SK-N-SH treated with all-trans-retinoic acid at 6 μM for 48 hours (cell line): ENCODE measurements at regions not wholly inside any gene's neighbourhood (a gene's known extent, or its start where the extent isn't known, plus 50 kb on each side); places are given as distances from the start of the nearest gene placed in this dataset.

Experiments
- ATAC-seq: fragments of 200-7000 bp; cut with Tn5 transposase; 3 replicates; pipeline ENCODE4 v1.9.1; 2020; ENCODE audit warnings: mild to moderate bottlenecking, moderate library complexity
- ARNTL ChIP-seq: fragments of 450-650 bp; formaldehyde crosslinking; IDR thresholded peaks from 2 replicates; pipeline ENCODE4 v1.5.0; 2020; ENCODE audit warnings: low read depth, mild to moderate bottlenecking, moderate library complexity, borderline replicate concordance
- BACH2 ChIP-seq: fragments of 250-450 bp; sonication (Bioruptor Pico); IDR thresholded peaks from 2 replicates; pipeline ENCODE4 v1.9.0; 2021; ENCODE audit warnings: mild to moderate bottlenecking, borderline replicate concordance
- CSDC2 ChIP-seq: fragments of 250-450 bp; sonication (Bioruptor Pico); IDR thresholded peaks from 2 replicates; pipeline ENCODE4 v1.5.0; 2020; ENCODE audit warnings: mild to moderate bottlenecking, moderate library complexity
- ESRRG ChIP-seq: fragments of 250-450 bp; sonication (Bioruptor Pico); IDR thresholded peaks from 2 replicates; pipeline ENCODE4 v1.6.1; 2021; ENCODE audit warnings: mild to moderate bottlenecking
- GLIS3 ChIP-seq: fragments of 250-450 bp; sonication (Bioruptor Pico); IDR thresholded peaks from 2 replicates; pipeline ENCODE4 v1.5.0; 2020; ENCODE audit warnings: mild to moderate bottlenecking, moderate library complexity
- ISL1 ChIP-seq: fragments of 250-450 bp; sonication (Bioruptor Pico); IDR thresholded peaks from 2 replicates; pipeline ENCODE4 v2.1.2; 2022; ENCODE audit warnings: mild to moderate bottlenecking, moderate library complexity
- OSR1 ChIP-seq: fragments of 250-450 bp; sonication (Bioruptor Pico); IDR thresholded peaks from 2 replicates; pipeline ENCODE4 v1.8.0; 2022; ENCODE audit warnings: moderate library complexity, mild to moderate bottlenecking, inconsistent platforms
- RARB ChIP-seq: fragments of 250-450 bp; sonication (Bioruptor Pico); IDR thresholded peaks from 2 replicates; pipeline ENCODE4 v1.8.0; 2021; ENCODE audit warnings: mild to moderate bottlenecking, moderate library complexity
- TOX ChIP-seq: fragments of 250-450 bp; sonication (Bioruptor Pico); IDR thresholded peaks from 2 replicates; pipeline ENCODE4 v1.8.0; 2021; ENCODE audit warnings: mild to moderate bottlenecking, moderate library complexity, borderline replicate concordance
- ZC3H10 ChIP-seq: fragments of 250-450 bp; sonication (Bioruptor Pico); IDR thresholded peaks from 2 replicates; pipeline ENCODE4 v1.5.1; 2021; ENCODE audit warnings: mild to moderate bottlenecking, moderate library complexity
- ZFP3 ChIP-seq: fragments of 250-450 bp; sonication (Bioruptor Pico); IDR thresholded peaks from 2 replicates; pipeline ENCODE4 v1.5.0; 2020; ENCODE audit warnings: mild to moderate bottlenecking, moderate library complexity
- ZFP30 ChIP-seq: fragments of 450-650 bp; formaldehyde crosslinking; IDR thresholded peaks from 2 replicates; pipeline ENCODE4 v1.5.0; 2022; ENCODE audit warnings: mild to moderate bottlenecking, moderate library complexity
- ZNF565 ChIP-seq: fragments of 450-650 bp; formaldehyde crosslinking; conservative IDR thresholded peaks from 2 replicates; pipeline ENCODE4 v1.5.0; 2020; ENCODE audit warnings: low read depth, mild to moderate bottlenecking, moderate library complexity
- ZNF70 ChIP-seq: fragments of 450-650 bp; formaldehyde crosslinking; IDR thresholded peaks from 2 replicates; pipeline ENCODE4 v1.5.0; 2020; ENCODE audit warnings: mild to moderate bottlenecking, moderate library complexity
- ZNF8 ChIP-seq: fragments of 450-650 bp; formaldehyde crosslinking; IDR thresholded peaks from 2 replicates; pipeline ENCODE4 v1.5.0; 2020; ENCODE audit warnings: mild to moderate bottlenecking, moderate library complexity
- TF ChIP-seq, protein P1 (sequence below): fragments of 250-450 bp; sonication (Bioruptor Pico); IDR thresholded peaks from 2 replicates; pipeline ENCODE4 v1.5.1; 2020; ENCODE audit warnings: low read depth, mild to moderate bottlenecking, moderate library complexity
- TF ChIP-seq, protein P2 (sequence below): fragments of 250-450 bp; sonication (Bioruptor Pico); IDR thresholded peaks from 2 replicates; pipeline ENCODE4 v1.5.0; 2020; ENCODE audit warnings: mild to moderate bottlenecking, moderate library complexity
- TF ChIP-seq, protein P3 (sequence below): fragments of 250-450 bp; sonication (Bioruptor Pico); IDR thresholded peaks from 2 replicates; pipeline ENCODE4 v1.8.0; 2021; ENCODE audit warnings: low read depth, mild to moderate bottlenecking, moderate library complexity, borderline replicate concordance
- TF ChIP-seq, protein P4 (sequence below): fragments of 250-450 bp; sonication (Bioruptor Pico); IDR thresholded peaks from 2 replicates; pipeline ENCODE4 v1.5.1; 2021; ENCODE audit warnings: mild to moderate bottlenecking, moderate library complexity

DNA sequence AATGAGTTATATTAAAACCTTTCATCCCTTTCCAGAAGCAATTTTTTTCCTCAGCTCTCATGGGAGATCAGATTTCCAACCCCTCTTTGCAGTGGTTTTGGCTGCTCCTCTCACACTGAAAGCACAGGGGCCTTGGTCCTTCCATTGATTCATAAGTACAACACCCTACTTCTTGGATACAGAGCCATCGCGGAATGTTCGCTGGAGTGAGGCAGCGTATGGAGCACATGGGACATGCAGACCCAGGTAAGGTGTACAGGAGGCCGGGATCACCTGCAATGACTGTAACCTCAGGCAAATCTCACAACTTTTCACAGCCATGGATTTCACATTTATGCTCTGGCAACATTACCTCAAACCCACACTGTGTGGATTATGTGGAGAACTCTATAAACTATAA lies 75.2 kb upstream of the HEY2 start (continued):
- TF ChIP-seq, protein P1, sequence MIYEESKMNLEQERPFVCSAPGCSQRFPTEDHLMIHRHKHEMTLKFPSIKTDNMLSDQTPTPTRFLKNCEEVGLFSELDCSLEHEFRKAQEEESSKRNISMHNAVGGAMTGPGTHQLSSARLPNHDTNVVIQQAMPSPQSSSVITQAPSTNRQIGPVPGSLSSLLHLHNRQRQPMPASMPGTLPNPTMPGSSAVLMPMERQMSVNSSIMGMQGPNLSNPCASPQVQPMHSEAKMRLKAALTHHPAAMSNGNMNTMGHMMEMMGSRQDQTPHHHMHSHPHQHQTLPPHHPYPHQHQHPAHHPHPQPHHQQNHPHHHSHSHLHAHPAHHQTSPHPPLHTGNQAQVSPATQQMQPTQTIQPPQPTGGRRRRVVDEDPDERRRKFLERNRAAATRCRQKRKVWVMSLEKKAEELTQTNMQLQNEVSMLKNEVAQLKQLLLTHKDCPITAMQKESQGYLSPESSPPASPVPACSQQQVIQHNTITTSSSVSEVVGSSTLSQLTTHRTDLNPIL = no peak
- no peak for TF ChIP-seq ARNTL
- no peak for TF ChIP-seq CSDC2 (CRISPR knock-in tag)

DNA sequence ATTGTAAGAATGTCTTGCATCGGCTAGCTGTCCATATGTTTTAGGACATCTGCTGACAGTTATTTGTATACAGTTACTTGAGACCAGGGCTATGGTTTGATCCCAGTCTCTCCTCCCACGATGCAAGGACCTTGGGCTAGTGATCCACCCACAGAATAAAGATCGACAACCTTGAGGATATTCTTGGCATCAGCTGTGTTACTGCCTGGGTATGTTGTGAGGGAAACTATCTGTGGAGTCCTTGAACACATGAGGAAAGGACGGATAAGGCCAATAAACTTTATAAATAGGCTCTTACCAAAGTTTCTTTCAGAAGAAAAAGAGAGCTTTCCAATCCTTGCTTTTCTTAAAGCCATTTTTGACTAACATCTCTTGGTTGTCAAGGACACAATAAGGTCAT lies 70.8 kb upstream of the HEY2 start:
- no peak for ATAC-seq

DNA sequence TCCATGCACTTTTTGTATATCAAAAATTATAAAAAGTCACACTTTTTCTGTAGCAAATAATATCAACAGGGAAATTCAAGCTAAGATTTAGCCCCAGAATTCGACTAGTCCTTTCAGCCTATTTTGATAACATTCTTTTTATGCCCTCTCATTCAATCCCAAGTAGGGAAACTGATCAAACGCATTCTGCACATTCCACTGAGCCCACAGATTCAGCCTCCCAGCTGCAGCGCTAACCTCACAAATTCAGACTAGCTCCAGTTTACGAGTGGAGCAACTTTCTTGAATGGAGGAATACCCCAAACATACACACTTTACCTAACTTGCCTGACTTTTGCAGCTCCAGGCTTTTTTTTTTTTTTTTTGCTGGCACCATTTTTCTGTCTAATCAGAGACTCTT lies 70.3 kb upstream of the HEY2 start:
- ATAC-seq = no peak
- TF ChIP-seq, protein P2, sequence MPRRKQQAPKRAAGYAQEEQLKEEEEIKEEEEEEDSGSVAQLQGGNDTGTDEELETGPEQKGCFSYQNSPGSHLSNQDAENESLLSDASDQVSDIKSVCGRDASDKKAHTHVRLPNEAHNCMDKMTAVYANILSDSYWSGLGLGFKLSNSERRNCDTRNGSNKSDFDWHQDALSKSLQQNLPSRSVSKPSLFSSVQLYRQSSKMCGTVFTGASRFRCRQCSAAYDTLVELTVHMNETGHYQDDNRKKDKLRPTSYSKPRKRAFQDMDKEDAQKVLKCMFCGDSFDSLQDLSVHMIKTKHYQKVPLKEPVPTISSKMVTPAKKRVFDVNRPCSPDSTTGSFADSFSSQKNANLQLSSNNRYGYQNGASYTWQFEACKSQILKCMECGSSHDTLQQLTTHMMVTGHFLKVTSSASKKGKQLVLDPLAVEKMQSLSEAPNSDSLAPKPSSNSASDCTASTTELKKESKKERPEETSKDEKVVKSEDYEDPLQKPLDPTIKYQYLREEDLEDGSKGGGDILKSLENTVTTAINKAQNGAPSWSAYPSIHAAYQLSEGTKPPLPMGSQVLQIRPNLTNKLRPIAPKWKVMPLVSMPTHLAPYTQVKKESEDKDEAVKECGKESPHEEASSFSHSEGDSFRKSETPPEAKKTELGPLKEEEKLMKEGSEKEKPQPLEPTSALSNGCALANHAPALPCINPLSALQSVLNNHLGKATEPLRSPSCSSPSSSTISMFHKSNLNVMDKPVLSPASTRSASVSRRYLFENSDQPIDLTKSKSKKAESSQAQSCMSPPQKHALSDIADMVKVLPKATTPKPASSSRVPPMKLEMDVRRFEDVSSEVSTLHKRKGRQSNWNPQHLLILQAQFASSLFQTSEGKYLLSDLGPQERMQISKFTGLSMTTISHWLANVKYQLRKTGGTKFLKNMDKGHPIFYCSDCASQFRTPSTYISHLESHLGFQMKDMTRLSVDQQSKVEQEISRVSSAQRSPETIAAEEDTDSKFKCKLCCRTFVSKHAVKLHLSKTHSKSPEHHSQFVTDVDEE = no peak
- TF ChIP-seq BACH2 (no peak), ISL1 (no peak), OSR1 (no peak), ZFP3 (CRISPR knock-in tag) (no peak), ZNF565 (CRISPR knock-in tag) (no peak), ZNF8 (CRISPR knock-in tag) (no peak), GLIS3 (CRISPR knock-in tag) (no peak), CSDC2 (CRISPR knock-in tag) (no peak), ESRRG (CRISPR knock-in tag) (no peak), ZNF70 (CRISPR knock-in tag) (no peak), ZC3H10 (no peak)
- TF ChIP-seq, protein P1 = no peak
- TF ChIP-seq, protein P3, sequence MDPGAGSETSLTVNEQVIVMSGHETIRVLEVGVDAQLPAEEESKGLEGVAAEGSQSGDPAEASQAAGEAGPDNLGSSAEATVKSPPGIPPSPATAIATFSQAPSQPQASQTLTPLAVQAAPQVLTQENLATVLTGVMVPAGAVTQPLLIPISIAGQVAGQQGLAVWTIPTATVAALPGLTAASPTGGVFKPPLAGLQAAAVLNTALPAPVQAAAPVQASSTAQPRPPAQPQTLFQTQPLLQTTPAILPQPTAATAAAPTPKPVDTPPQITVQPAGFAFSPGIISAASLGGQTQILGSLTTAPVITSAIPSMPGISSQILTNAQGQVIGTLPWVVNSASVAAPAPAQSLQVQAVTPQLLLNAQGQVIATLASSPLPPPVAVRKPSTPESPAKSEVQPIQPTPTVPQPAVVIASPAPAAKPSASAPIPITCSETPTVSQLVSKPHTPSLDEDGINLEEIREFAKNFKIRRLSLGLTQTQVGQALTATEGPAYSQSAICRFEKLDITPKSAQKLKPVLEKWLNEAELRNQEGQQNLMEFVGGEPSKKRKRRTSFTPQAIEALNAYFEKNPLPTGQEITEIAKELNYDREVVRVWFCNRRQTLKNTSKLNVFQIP = no peak
- TF ChIP-seq, all 23 proteins: peak for 0

More for the DNA sequence above, 70.8 kb upstream of the HEY2 start:
- no peak for TF ChIP-seq TOX (CRISPR knock-in tag)
- TF ChIP-seq RARB = no peak
- no peak for TF ChIP-seq CSDC2 (CRISPR knock-in tag)
- no peak for TF ChIP-seq ZFP3 (CRISPR knock-in tag)
- TF ChIP-seq ZNF565 (CRISPR knock-in tag) = no peak
- no peak for TF ChIP-seq ZNF8 (CRISPR knock-in tag)
- TF ChIP-seq, protein P4, sequence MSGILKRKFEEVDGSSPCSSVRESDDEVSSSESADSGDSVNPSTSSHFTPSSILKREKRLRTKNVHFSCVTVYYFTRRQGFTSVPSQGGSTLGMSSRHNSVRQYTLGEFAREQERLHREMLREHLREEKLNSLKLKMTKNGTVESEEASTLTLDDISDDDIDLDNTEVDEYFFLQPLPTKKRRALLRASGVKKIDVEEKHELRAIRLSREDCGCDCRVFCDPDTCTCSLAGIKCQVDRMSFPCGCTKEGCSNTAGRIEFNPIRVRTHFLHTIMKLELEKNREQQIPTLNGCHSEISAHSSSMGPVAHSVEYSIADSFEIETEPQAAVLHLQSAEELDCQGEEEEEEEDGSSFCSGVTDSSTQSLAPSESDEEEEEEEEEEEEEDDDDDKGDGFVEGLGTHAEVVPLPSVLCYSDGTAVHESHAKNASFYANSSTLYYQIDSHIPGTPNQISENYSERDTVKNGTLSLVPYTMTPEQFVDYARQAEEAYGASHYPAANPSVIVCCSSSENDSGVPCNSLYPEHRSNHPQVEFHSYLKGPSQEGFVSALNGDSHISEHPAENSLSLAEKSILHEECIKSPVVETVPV (CRISPR knock-in tag) = no peak

DNA sequence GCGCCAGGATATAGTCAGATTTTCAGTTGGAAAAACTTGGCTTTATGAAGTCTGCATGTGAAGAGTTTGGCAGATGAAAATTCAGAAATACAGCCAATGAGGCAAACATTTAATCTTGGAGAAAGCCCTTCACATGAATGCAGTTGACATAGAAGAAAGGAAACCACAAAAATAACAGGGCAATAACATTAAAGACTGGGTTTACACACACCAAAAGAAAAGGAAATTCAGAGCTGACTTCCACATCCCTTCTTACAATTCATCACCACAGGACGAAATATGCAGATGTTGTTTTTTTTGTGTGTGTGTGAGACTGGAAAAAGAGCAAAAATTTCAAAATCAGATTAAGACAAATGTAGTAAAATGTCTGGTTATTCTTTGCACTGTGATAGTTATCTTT lies 69.8 kb upstream of the HEY2 start:
- no peak for ATAC-seq
- no peak for TF ChIP-seq RARB
- TF ChIP-seq ZNF70 (CRISPR knock-in tag) = no peak
- TF ChIP-seq BACH2 = no peak
- TF ChIP-seq ZFP30 (CRISPR knock-in tag) = no peak
- TF ChIP-seq, protein P3 = no peak
- no peak for TF ChIP-seq CSDC2 (CRISPR knock-in tag)
- TF ChIP-seq ISL1 = no peak
- TF ChIP-seq, all 23 proteins: peak for 0
